HCT116 (cell line): ENCODE measurements at regions not wholly inside any gene's neighbourhood (a gene's known extent, or its start where the extent isn't known, plus 50 kb on each side); places are given as distances from the start of the nearest gene placed in this dataset.

Experiments used
- ATAC-seq: fragments of 200-7000 bp; cut with Tn5 transposase; 2 replicates; pipeline ENCODE4 v1.9.1; 2020; ENCODE audit warnings: mild to moderate bottlenecking, moderate library complexity
- BruUV-seq: library from RNA; stranded (reverse); fragments of 400-500 nt; replicated peaks from 2 replicates; lab custom pipeline; 2021; lab: Mats Ljungman, UMichigan
- CTCF ChIA-PET: fragments of 300-600 bp; sonication (Branson Sonifier 250); formaldehyde crosslinking; loops from one replicate; lab custom pipeline; 2021; ENCODE audit warnings: antibody characterized with exemption; lab: Charles Lee
- POLR2A ChIA-PET: fragments of 300-600, 350-600 bp; sonication (Branson Sonifier 250); formaldehyde crosslinking; loops from one replicate; lab custom pipeline; 2021; ENCODE audit warnings: antibody characterized with exemption; lab: Charles Lee
- RAD21 ChIA-PET, 2 experiments: fragments of 300-600 bp; sonication (Branson Sonifier 250); formaldehyde crosslinking; loops; one replicate each; lab custom pipeline; 2023; ENCODE audit warnings: low total read pairs in 2 of 2; ENCODE audit not compliant: uncharacterized antibody in 2 of 2, unreplicated experiment in 2 of 2, low non-redundant PET in 1 of 2; lab: Charles Lee
- DNase-seq: peaks from one replicate; pipeline ENCODE4 v3.0.0-alpha.2; 2010; ENCODE audit warnings: low read depth, low spot score
- H2AFZ ChIP-seq: fragments of 200-600 bp; shearing (Covaris generic), sonication (generic); 2 replicates; pipeline ENCODE4 v1.6.1; 2017; ENCODE audit warnings: low read depth, mixed run types, mixed read lengths, antibody characterized with exemption, low read length; ENCODE audit not compliant: poor library complexity, severe bottlenecking
- H3K27ac ChIP-seq: 2 replicates; pipeline ENCODE4 v1.5.1; 2012; ENCODE audit warnings: low read depth, low read length
- H3K27me3 ChIP-seq: fragments of 200-600 bp; sonication (generic); 2 replicates; pipeline ENCODE4 v1.6.1; 2016; ENCODE audit warnings: mixed run types, low read length, mixed read lengths; ENCODE audit not compliant: insufficient read depth
- H3K36me3 ChIP-seq, 2 experiments: fragments of 200-500 bp in 1 of 2; fragments of 200-600 bp in 1 of 2; sonication (Bioruptor generic) in 1 of 2; sonication (generic) in 1 of 2; 2 replicates each; pipeline versions ENCODE4 v1.5.1 to v1.6.1; 2014 to 2016; ENCODE audit warnings: low read length in 2 of 2, inconsistent platforms in 1 of 2, mixed read lengths in 1 of 2, mixed run types in 1 of 2; ENCODE audit not compliant: insufficient read depth in 2 of 2, control insufficient read depth in 1 of 2
- H3K4me1 ChIP-seq, 2 experiments: fragments of 200-600 bp in 1 of 2; sonication (generic) in 1 of 2; 2 replicates each; pipeline versions ENCODE4 v1.5.1 to v1.6.1; 2012 to 2017; ENCODE audit warnings: low read length in 2 of 2, inconsistent platforms in 1 of 2, mild to moderate bottlenecking in 1 of 2, mixed read lengths in 1 of 2, mixed run types in 1 of 2, moderate library complexity in 1 of 2; ENCODE audit not compliant: insufficient read depth in 2 of 2, control insufficient read depth in 1 of 2
- H3K4me2 ChIP-seq: fragments of 200-600 bp; sonication (generic); 2 replicates; pipeline ENCODE4 v1.6.1; 2017; ENCODE audit warnings: mixed run types, low read length, mixed read lengths
- H3K4me3 ChIP-seq, 2 experiments: fragments of 200-600 bp in 1 of 2; sonication (generic) in 1 of 2; replicated peaks in 1 of 2; 2 replicates each; pipeline ENCODE4 v1.5.1; 2011 to 2016; ENCODE audit warnings: low read length in 2 of 2, control low read depth in 1 of 2, low read depth in 1 of 2, mild to moderate bottlenecking in 1 of 2, mixed read lengths in 1 of 2, mixed run types in 1 of 2
- H3K79me2 ChIP-seq: fragments of 200-600 bp; sonication (generic); 2 replicates; pipeline ENCODE4 v1.6.1; 2017; ENCODE audit warnings: mild to moderate bottlenecking, mixed run types, low read length, moderate library complexity, mixed read lengths; ENCODE audit not compliant: insufficient read depth
- H3K9ac ChIP-seq: fragments of 200-600 bp; sonication (generic); 2 replicates; pipeline ENCODE4 v1.6.1; 2016; ENCODE audit warnings: low read length, mixed read lengths
- H3K9me2 ChIP-seq: fragments of 200-600 bp; sonication (generic), shearing (Covaris generic); 2 replicates; pipeline ENCODE4 v1.6.1; 2017; ENCODE audit warnings: mixed run types, mild to moderate bottlenecking, moderate library complexity; ENCODE audit not compliant: insufficient read depth
- H3K9me3 ChIP-seq, 2 experiments: fragments of 200-500 bp in 1 of 2; fragments of 200-600 bp in 1 of 2; sonication (Bioruptor generic) in 1 of 2; sonication (generic) in 1 of 2; 2 replicates each; pipeline ENCODE4 v1.6.1; 2014 to 2017; ENCODE audit warnings: low read length in 2 of 2, mixed read lengths in 2 of 2, inconsistent platforms in 1 of 2, low read depth in 1 of 2, mild to moderate bottlenecking in 1 of 2, mixed run types in 1 of 2, moderate library complexity in 1 of 2; ENCODE audit not compliant: control insufficient read depth in 1 of 2, insufficient read depth in 1 of 2
- H4K20me1 ChIP-seq: fragments of 200-600 bp; sonication (generic), shearing (Covaris generic); 2 replicates; pipeline ENCODE4 v1.6.1; 2017; ENCODE audit warnings: mixed run types, mild to moderate bottlenecking, moderate library complexity; ENCODE audit not compliant: insufficient read depth
- CBX3 ChIP-seq: IDR thresholded peaks from 2 replicates; pipeline ENCODE4 v1.6.1; 2012; ENCODE audit warnings: low read depth
- CTCF ChIP-seq, 3 experiments: fragments of 200-600 bp in 1 of 3; sonication (generic) in 1 of 3; IDR thresholded peaks in 2 of 3; conservative IDR thresholded peaks in 1 of 3; 2 replicates each; pipeline ENCODE4 v1.5.1; 2012 to 2017; ENCODE audit warnings: low read depth in 2 of 3, low read length in 2 of 3, antibody characterized with exemption in 1 of 3, borderline replicate concordance in 1 of 3, control low read depth in 1 of 3, mild to moderate bottlenecking in 1 of 3, mixed read lengths in 1 of 3, mixed run types in 1 of 3, moderate library complexity in 1 of 3; ENCODE audit not compliant: insufficient read depth in 1 of 3
- JUND ChIP-seq: IDR thresholded peaks from 2 replicates; pipeline ENCODE4 v1.6.1; 2012
- MAX ChIP-seq: IDR thresholded peaks from 2 replicates; pipeline ENCODE4 v1.6.1; 2012
- POLR2A ChIP-seq: IDR thresholded peaks from 2 replicates; pipeline ENCODE4 v1.7.0; 2011; ENCODE audit warnings: borderline replicate concordance; ENCODE audit not compliant: insufficient read depth, insufficient read length; ENCODE audit errors: extremely low read depth
- RAD21 ChIP-seq: IDR thresholded peaks from 2 replicates; pipeline ENCODE4 v1.6.1; 2012; ENCODE audit warnings: low read depth, mild to moderate bottlenecking
- SIN3A ChIP-seq: IDR thresholded peaks from 2 replicates; pipeline ENCODE4 v1.6.1; 2012; ENCODE audit warnings: low read depth
- SP1 ChIP-seq: IDR thresholded peaks from 2 replicates; pipeline ENCODE4 v1.6.1; 2012; ENCODE audit warnings: low read depth
- SRF ChIP-seq: IDR thresholded peaks from 2 replicates; pipeline ENCODE4 v1.6.1; 2012; ENCODE audit warnings: low read depth
- YY1 ChIP-seq: IDR thresholded peaks from 2 replicates; pipeline ENCODE4 v1.6.1; 2011; ENCODE audit warnings: low read length, low read depth, moderate library complexity, mild to moderate bottlenecking; ENCODE audit not compliant: insufficient replicate concordance; ENCODE audit errors: extremely low read depth
- ZNF274 ChIP-seq: fragments of 200-500 bp; sonication (Bioruptor generic); IDR thresholded peaks from 2 replicates; pipeline ENCODE4 v1.6.1; 2014; ENCODE audit warnings: mild to moderate bottlenecking, low read depth, low read length, inconsistent platforms
- intact Hi-C: fragments of 100-400 bp; cut with micrococcal nuclease; formaldehyde crosslinking; loops from 2 replicates; pipeline ENCODE4 v1.10.0; 2022
- TF ChIP-seq, protein P1 (sequence below): IDR thresholded peaks from 2 replicates; pipeline ENCODE4 v1.6.1; 2011; ENCODE audit warnings: mild to moderate bottlenecking, low read length, moderate library complexity; ENCODE audit not compliant: insufficient replicate concordance; ENCODE audit errors: extremely low read depth
- TF ChIP-seq, protein P2 (sequence below): IDR thresholded peaks from 2 replicates; pipeline ENCODE4 v1.6.1; 2012

- Histone ChIP-seq H3K27me3 (no peaks in the 10 kb centered on the region), H3K36me3 (no peaks in the 10 kb centered on the region), H4K20me1 (no peaks in the 10 kb centered on the region), H3K27ac (no peak overlapping the region), H3K79me2 (no peaks in the 10 kb centered on the region), H3K9me2 (no peaks in the 10 kb centered on the region), H3K4me3 (no peak overlapping the region), H2AFZ (no peak overlapping the region), H3K9ac (no peak overlapping the region), H3K4me2 (no peak overlapping the region), H3K9me3 (no peaks in the 10 kb centered on the region), H3K4me1 (peaks cover 0 to 15% of the 10 kb centered on the region in 2 experiments; a peak in 3 of 4 replicates)
- TF ChIP-seq RAD21 (no peak), YY1 (no peak), SRF (no peak), MAX (no peak), POLR2A (no peak), CBX3 (no peak), ZNF274 (no peak), SIN3A (no peak), SP1 (no peak), CTCF (IDR thresholded peaks at IDR 0.05 in 2 of 3, conservative IDR thresholded peaks at IDR 0.05 in 1 of 3; ENCODE audit: borderline replicate concordance in 1 of 3, insufficient read depth in 1 of 3, low read depth in 2 of 3, low read length in 2 of 3) (no peak), JUND (no peak)
- TF ChIP-seq, protein P1, sequence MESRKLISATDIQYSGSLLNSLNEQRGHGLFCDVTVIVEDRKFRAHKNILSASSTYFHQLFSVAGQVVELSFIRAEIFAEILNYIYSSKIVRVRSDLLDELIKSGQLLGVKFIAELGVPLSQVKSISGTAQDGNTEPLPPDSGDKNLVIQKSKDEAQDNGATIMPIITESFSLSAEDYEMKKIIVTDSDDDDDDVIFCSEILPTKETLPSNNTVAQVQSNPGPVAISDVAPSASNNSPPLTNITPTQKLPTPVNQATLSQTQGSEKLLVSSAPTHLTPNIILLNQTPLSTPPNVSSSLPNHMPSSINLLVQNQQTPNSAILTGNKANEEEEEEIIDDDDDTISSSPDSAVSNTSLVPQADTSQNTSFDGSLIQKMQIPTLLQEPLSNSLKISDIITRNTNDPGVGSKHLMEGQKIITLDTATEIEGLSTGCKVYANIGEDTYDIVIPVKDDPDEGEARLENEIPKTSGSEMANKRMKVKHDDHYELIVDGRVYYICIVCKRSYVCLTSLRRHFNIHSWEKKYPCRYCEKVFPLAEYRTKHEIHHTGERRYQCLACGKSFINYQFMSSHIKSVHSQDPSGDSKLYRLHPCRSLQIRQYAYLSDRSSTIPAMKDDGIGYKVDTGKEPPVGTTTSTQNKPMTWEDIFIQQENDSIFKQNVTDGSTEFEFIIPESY: no peak
- TF ChIP-seq, protein P2, sequence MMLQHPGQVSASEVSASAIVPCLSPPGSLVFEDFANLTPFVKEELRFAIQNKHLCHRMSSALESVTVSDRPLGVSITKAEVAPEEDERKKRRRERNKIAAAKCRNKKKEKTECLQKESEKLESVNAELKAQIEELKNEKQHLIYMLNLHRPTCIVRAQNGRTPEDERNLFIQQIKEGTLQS: no peak
- no TSS peak for BruUV-seq
- RAD21 ChIA-PET: no interaction called here
- DNase-seq (no peak), ATAC-seq (no peak)
- CTCF ChIA-PET: no interaction called here
- intact Hi-C loops: no loop called here
- POLR2A ChIA-PET: no interaction called here
These were observed 137.4 kb upstream of the BARHL2 start for GRCh38 chr1:90854397-90854924.
